NCI-H748 (cell line): ENCODE measurements at regions not wholly inside any gene's neighbourhood (a gene's known extent, or its start where the extent isn't known, plus 50 kb on each side); places are given as distances from the start of the nearest gene placed in this dataset.
"Not testable (repeated sequence)": the region's sequence is repeated elsewhere in the genome, so short reads cannot be mapped to it uniquely, and the experiment has no call there.

Source experiments
- DNase-seq: peaks from one replicate; lab custom pipeline; 2025; ENCODE audit not compliant: unreplicated experiment; lab: John Stamatoyannopoulos, UW

GRCh38 chr1:74937176-74937575, 197.0 kb upstream of the LHX8 start:
- DNase-seq = peak; percentile 92

GRCh38 chr1:74943046-74943445, 191.1 kb upstream of the LHX8 start:
- DNase-seq = no peak

- no peak for DNase-seq
Measured at GRCh38 chr1:74946388-74946787, 187.8 kb upstream of the LHX8 start.

GRCh38 chr1:74949348-74949747, 184.8 kb upstream of the LHX8 start:
- not testable (repeated sequence) for DNase-seq

GRCh38 chr1:74951981-74952380, 182.2 kb upstream of the LHX8 start:
- not testable (repeated sequence) for DNase-seq

GRCh38 chr1:74952786-74953185, 181.4 kb upstream of the LHX8 start:
- DNase-seq = no peak

GRCh38 chr1:74953622-74954021, 180.6 kb upstream of the LHX8 start:
- DNase-seq = no peak

- DNase-seq = peak; percentile 6
Measured at GRCh38 chr1:74963120-74963519, 171.1 kb upstream of the LHX8 start.

- peak; percentile 98 for DNase-seq
Measured at GRCh38 chr1:74964508-74965102, 169.6 kb upstream of the LHX8 start.

GRCh38 chr1:74969566-74970135, 164.5 kb upstream of the LHX8 start:
- DNase-seq = no peak

GRCh38 chr1:74971982-74972381, 162.2 kb upstream of the LHX8 start:
- DNase-seq = peak; percentile 12

GRCh38 chr1:74976491-74976890, 157.7 kb upstream of the LHX8 start:
- no peak for DNase-seq

GRCh38 chr1:74992448-74992847, 141.7 kb upstream of the LHX8 start:
- DNase-seq = not testable (repeated sequence)

- peak; percentile 94 for DNase-seq
Measured at GRCh38 chr1:74995821-74996220, 138.4 kb upstream of the LHX8 start.

- no peak for DNase-seq
Measured at GRCh38 chr1:75010547-75010946, 123.6 kb upstream of the LHX8 start.

GRCh38 chr1:75014250-75014649, 119.9 kb upstream of the LHX8 start:
- no peak for DNase-seq

GRCh38 chr1:75023005-75023404, 111.2 kb upstream of the LHX8 start:
- no peak for DNase-seq

GRCh38 chr1:75034376-75034775, 99.8 kb upstream of the LHX8 start:
- no peak for DNase-seq

- DNase-seq = no peak
Measured at GRCh38 chr1:75035536-75035935, 98.7 kb upstream of the LHX8 start.

- peak; percentile 33 for DNase-seq
Measured at GRCh38 chr1:75053207-75053606, 81.0 kb upstream of the LHX8 start.

GRCh38 chr1:75058424-75058823, 75.8 kb upstream of the LHX8 start:
- DNase-seq = no peak

GRCh38 chr1:75062111-75062510, 72.1 kb upstream of the LHX8 start:
- no peak for DNase-seq

GRCh38 chr1:75067975-75068374, 66.2 kb upstream of the LHX8 start:
- DNase-seq = no peak
